ENCODE measurements at regions not wholly inside any gene's neighbourhood (a gene's known extent, or its start where the extent isn't known, plus 50 kb on each side); places are given as distances from the start of the nearest gene placed in this dataset.

DNA sequence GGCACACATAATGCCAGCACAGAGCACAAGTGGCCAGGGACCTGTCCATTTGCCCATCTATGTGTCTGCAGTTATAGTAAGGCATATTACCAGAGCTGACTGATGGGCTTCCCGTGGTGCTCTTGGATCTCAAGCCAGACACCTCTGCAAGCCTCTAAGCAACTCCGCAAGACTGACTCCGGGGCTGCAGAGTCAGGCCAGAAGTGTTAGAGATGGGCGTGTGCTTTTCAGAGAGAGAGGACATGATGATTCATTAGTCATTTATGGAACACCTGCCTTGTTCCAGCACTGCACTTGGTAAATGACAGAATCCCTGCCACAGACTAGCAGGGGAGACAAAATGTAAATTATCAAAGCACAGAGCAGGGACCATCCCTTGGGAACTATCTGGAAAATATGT lies 559.0 kb downstream of the PDCD6IP start:
- TF ChIP-seq, protein P1, sequence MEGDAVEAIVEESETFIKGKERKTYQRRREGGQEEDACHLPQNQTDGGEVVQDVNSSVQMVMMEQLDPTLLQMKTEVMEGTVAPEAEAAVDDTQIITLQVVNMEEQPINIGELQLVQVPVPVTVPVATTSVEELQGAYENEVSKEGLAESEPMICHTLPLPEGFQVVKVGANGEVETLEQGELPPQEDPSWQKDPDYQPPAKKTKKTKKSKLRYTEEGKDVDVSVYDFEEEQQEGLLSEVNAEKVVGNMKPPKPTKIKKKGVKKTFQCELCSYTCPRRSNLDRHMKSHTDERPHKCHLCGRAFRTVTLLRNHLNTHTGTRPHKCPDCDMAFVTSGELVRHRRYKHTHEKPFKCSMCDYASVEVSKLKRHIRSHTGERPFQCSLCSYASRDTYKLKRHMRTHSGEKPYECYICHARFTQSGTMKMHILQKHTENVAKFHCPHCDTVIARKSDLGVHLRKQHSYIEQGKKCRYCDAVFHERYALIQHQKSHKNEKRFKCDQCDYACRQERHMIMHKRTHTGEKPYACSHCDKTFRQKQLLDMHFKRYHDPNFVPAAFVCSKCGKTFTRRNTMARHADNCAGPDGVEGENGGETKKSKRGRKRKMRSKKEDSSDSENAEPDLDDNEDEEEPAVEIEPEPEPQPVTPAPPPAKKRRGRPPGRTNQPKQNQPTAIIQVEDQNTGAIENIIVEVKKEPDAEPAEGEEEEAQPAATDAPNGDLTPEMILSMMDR (conservative IDR thresholded peaks at IDR 0.05), result no peak
- TF ChIP-seq ZFX (IDR thresholded peaks at IDR 0.05), result no peak
